Adrenal gland (tissue), 9 donors: ENCODE measurements at regions not wholly inside any gene's neighbourhood (a gene's known extent, or its start where the extent isn't known, plus 50 kb on each side); places are given as distances from the start of the nearest gene placed in this dataset.
"Not testable (repeated sequence)": the region's sequence is repeated elsewhere in the genome, so short reads cannot be mapped to it uniquely, and the experiment has no call there.

Experiments
- DNase-seq, 7 donors: peaks; one replicate each; pipeline ENCODE4 v3.0.0-alpha.2; 2019 to 2020
- H3K27ac ChIP-seq, 5 donors: fragments of 200-600 bp; sonication (generic) in 4 of 5; 1 replicate in 3 of 5; 2 replicates in 2 of 5; pipeline versions ENCODE4 v1.5.1 to v1.8.0; 2016 to 2020; ENCODE audit warnings: mild to moderate bottlenecking in 1 of 5
- H3K27me3 ChIP-seq: fragments of 200-600 bp; 2 replicates; pipeline ENCODE4 v1.8.0; 2021
- H3K36me3 ChIP-seq, 2 donors: fragments of 200-600 bp; replicated peaks in 1 of 2; 1 replicate in 1 of 2; 2 replicates in 1 of 2; pipeline versions ENCODE4 v1.5.1 to v1.8.0; 2018 to 2022
- H3K4me1 ChIP-seq, 2 donors: fragments of 200-600 bp; replicated peaks in 1 of 2; 1 replicate in 1 of 2; 2 replicates in 1 of 2; pipeline versions ENCODE4 v1.5.1 to v1.8.0; 2018 to 2021
- H3K4me3 ChIP-seq, 4 donors: fragments of 200-600 bp; sonication (generic) in 3 of 4; one replicate each; pipeline ENCODE4 v1.5.1; 2016 to 2018
- H3K9me3 ChIP-seq, 3 donors: fragments of 200-600 bp; sonication (generic) in 1 of 3; replicated peaks in 1 of 3; 1 replicate in 2 of 3; 2 replicates in 1 of 3; pipeline versions ENCODE4 v1.5.1 to v1.8.0; 2016 to 2021
- POLR2A ChIP-seq, 2 donors: fragments of 450-650 bp; IDR thresholded peaks; one replicate each; pipeline ENCODE4 v1.6.1; 2017; ENCODE audit warnings: antibody characterized with exemption in 2 of 2, mild to moderate bottlenecking in 2 of 2, moderate library complexity in 1 of 2
- WGBS, 4 donors: extraction: QIAGEN DNeasy Blood & Tissue Kit in 2 of 4; methylation state at CpG; one replicate each; pipeline versions ENCODE4 v1.1.5 to v1.1.7; 2013 to 2017; 5-methylcytosine and 5-hydroxymethylcytosine counted together
- intact Hi-C, 2 donors: fragments of 100-400 bp; cut with DNase I; formaldehyde crosslinking; loops; one replicate each; pipeline versions ENCODE4 v1.14.1 to v1.15.0; 2022 to 2023
- TF ChIP-seq, protein P1 (sequence below), 6 experiments: fragments of 450-650 bp in 4 of 6; fragments of 200-600 bp in 2 of 6; sonication (generic) in 1 of 6; IDR thresholded peaks; 1 replicate in 5 of 6; 2 replicates in 1 of 6; pipeline versions ENCODE4 v1.5.1 to v1.8.0; 2016 to 2021; ENCODE audit warnings: antibody characterized with exemption in 6 of 6, mild to moderate bottlenecking in 2 of 6, moderate library complexity in 1 of 6
- donor health status: healthy with polysubstance abuse.
- donor health status: Bipolar disorder and iron deficiency.
- donor health status: DM: yes; HTN: yes; CAD: no.
- donor health status: DM: no; HTN: no; CAD: no.
- donor health status: DM: no; HTN: no; CAD: no.

DNA sequence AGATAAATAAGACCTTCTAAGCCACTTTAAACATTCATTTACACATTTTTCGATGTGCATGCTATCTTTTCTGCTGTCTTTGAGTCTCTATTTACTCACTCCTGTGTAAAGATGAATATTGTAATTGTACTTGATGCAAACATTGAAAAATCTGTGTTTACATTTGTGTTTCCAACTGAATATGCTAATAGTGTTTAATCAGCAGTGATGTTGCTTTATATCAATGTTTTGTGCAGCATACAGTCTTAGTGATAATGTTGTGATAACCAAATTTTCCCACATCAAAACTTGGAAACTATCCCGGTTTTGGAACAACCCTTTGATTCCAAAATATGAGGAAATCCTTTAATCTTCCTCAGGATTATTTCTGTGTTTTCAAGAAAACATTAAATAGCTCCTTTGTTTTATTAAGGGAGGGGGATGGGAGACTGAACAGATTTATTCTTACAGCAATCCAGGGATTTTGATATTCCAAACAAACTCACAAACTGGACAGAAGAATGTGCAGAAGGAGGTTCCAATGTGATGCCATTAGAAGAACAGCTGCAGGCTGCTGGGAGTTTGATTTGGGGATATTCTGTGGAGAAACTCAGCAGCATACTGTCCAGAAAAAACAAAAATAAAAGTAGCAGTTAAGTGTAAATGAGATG, 248.0 kb downstream of the S1PR1 start:
- DNase-seq, result no peak
- TF ChIP-seq POLR2A (IDR thresholded peaks at IDR 0.05), result no peak
- TF ChIP-seq, protein P1, sequence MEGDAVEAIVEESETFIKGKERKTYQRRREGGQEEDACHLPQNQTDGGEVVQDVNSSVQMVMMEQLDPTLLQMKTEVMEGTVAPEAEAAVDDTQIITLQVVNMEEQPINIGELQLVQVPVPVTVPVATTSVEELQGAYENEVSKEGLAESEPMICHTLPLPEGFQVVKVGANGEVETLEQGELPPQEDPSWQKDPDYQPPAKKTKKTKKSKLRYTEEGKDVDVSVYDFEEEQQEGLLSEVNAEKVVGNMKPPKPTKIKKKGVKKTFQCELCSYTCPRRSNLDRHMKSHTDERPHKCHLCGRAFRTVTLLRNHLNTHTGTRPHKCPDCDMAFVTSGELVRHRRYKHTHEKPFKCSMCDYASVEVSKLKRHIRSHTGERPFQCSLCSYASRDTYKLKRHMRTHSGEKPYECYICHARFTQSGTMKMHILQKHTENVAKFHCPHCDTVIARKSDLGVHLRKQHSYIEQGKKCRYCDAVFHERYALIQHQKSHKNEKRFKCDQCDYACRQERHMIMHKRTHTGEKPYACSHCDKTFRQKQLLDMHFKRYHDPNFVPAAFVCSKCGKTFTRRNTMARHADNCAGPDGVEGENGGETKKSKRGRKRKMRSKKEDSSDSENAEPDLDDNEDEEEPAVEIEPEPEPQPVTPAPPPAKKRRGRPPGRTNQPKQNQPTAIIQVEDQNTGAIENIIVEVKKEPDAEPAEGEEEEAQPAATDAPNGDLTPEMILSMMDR (IDR thresholded peaks at IDR 0.05), result no peak
- Histone ChIP-seq H3K4me3 (no peak overlapping the region), H3K9me3 (no peaks in the 10 kb centered on the region), H3K4me1 (no peaks in the 10 kb centered on the region), H3K27ac (no peak overlapping the region), H3K27me3 (no peaks in the 10 kb centered on the region), H3K36me3 (no peaks in the 10 kb centered on the region)
- intact Hi-C loops, result no loop called here
- 19 to 42% (median 36%) methylated on average over 2 of the region's 2 CpGs for WGBS, 4 donors

DNA sequence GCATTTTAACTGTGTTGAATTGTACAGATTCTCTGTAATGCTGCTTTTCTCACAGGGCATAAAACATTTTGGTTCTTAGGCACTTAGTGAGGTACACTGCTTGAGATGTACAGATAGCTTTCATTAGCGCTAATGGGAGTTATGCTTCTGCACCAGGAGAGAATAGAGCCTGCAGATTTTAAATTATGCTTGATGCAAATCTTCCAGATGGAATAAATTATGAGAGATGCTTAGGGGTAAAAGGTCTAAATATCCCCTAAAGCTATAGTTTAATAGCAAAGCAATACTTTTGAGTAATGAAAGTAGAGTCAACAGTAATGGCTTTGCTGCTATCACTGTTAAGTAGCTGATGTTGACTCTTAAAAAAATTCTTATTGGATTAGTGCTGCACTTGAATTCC, 248.9 kb downstream of the S1PR1 start:
- Histone ChIP-seq H3K4me3 (no peak overlapping the region), H3K36me3 (no peaks in the 10 kb centered on the region), H3K9me3 (no peaks in the 10 kb centered on the region), H3K4me1 (no peaks in the 10 kb centered on the region), H3K27me3 (no peaks in the 10 kb centered on the region), H3K27ac (no peak overlapping the region)
- TF ChIP-seq, protein P1 (IDR thresholded peaks at IDR 0.05), result no peak
- TF ChIP-seq POLR2A (IDR thresholded peaks at IDR 0.05), result no peak
- intact Hi-C loops, result no loop called here
- 0 to 86% (median 27%) methylated on average over 1 of the region's 1 CpG for WGBS, 4 donors
- DNase-seq, result no peak

DNA sequence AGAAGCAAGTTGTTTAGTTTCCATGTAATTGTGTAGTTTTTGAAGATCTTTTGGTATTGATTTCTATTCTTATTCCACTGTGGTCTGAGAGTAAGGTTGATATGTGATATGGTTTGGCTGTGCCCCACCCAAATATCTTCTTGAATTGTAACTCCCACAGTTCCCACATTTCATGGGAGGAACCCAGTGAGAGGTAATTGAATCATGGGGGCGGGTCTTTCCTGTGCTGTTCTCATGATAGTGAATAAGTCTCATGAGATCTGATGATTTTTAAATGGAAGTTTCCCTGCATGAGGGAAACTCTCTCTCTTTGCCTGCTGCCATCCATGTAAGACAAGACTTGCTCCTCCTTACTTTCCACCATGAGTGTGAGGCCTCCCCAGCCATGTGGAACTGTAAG, 255.3 kb downstream of the S1PR1 start:
- H3K4me1 ChIP-seq, H3K4me3 ChIP-seq, H3K36me3 ChIP-seq, H3K27ac ChIP-seq, H3K9me3 ChIP-seq, intact Hi-C loops, H3K27me3 ChIP-seq, DNase-seq: not testable (repeated sequence)
- 63 to 80% (median 69%) methylated on average over 1 of the region's 1 CpG for WGBS, 4 donors

DNA sequence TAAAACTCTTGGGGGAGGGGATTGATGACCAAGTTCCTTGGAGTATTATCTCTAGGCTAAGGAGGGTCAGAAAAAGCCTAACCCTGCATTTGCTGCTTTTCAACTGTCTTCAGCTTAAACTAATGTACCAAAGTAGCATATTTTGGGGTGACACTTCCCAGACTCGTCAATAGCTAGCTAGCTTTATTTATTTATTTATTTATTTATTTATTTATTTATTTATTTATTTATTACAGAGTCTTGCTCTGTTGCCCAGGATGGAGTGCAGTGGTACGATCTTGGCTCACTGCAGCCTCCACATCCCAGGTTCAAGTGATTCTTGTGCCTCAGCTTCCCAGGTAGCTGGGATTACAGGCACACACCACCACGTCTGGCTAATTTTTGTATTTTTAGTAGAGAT, 257.1 kb downstream of the S1PR1 start:
- not testable (repeated sequence) for H3K27me3 ChIP-seq
- 73 to 87% (median 80%) methylated on average over 3 of the region's 3 CpGs for WGBS, 4 donors

DNA sequence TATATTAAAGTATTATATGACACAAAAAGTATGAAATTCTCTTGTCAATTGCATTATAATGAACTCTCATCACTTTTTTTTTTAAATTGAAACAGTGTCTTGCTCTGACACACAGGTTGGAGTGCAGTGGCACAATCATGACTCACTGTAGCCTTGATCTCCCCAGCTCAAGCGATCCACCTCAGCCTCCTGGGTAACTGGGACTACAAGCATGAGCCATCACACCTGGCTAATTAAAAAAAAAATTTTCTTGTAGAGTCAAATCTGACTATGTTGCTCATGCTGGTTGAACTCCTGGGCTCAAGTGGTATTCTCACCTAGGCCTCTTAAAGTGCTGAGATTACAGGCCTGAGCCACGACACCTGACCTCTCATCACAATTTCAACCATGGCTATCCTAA, 259.3 kb downstream of the S1PR1 start:
- H3K4me1 ChIP-seq, result no peaks in the 10 kb centered on the region
- H3K27me3 ChIP-seq, result no peaks in the 10 kb centered on the region
- intact Hi-C loops, result no loop called here
- TF ChIP-seq, protein P1 (IDR thresholded peaks at IDR 0.05), result no peak
- TF ChIP-seq POLR2A (IDR thresholded peaks at IDR 0.05), result no peak
- DNase-seq, result no peak
- no peak overlapping the region for H3K27ac ChIP-seq
- WGBS, 4 donors, result 59 to 69% (median 64%) methylated on average over 2 of the region's 2 CpGs
- no peak overlapping the region for H3K4me3 ChIP-seq
- H3K9me3 ChIP-seq, result no peaks in the 10 kb centered on the region
- H3K36me3 ChIP-seq, result no peaks in the 10 kb centered on the region

More for the DNA sequence above, 257.1 kb downstream of the S1PR1 start:
- H3K27ac ChIP-seq, H3K36me3 ChIP-seq, H3K9me3 ChIP-seq, DNase-seq, H3K4me3 ChIP-seq, intact Hi-C loops, H3K4me1 ChIP-seq: not testable (repeated sequence)
